Adrenal gland (tissue), 9 donors: ENCODE measurements at regions not wholly inside any gene's neighbourhood (a gene's known extent, or its start where the extent isn't known, plus 50 kb on each side); places are given as distances from the start of the nearest gene placed in this dataset.

Experiments
- DNase-seq, 7 donors: peaks; one replicate each; pipeline ENCODE4 v3.0.0-alpha.2; 2019 to 2020
- H3K27ac ChIP-seq, 5 donors: fragments of 200-600 bp; sonication (generic) in 4 of 5; 1 replicate in 3 of 5; 2 replicates in 2 of 5; pipeline versions ENCODE4 v1.5.1 to v1.8.0; 2016 to 2020; ENCODE audit warnings: mild to moderate bottlenecking in 1 of 5
- H3K27me3 ChIP-seq: fragments of 200-600 bp; 2 replicates; pipeline ENCODE4 v1.8.0; 2021
- H3K36me3 ChIP-seq, 2 donors: fragments of 200-600 bp; replicated peaks in 1 of 2; 1 replicate in 1 of 2; 2 replicates in 1 of 2; pipeline versions ENCODE4 v1.5.1 to v1.8.0; 2018 to 2022
- H3K4me1 ChIP-seq, 2 donors: fragments of 200-600 bp; replicated peaks in 1 of 2; 1 replicate in 1 of 2; 2 replicates in 1 of 2; pipeline versions ENCODE4 v1.5.1 to v1.8.0; 2018 to 2021
- H3K4me3 ChIP-seq, 4 donors: fragments of 200-600 bp; sonication (generic) in 3 of 4; one replicate each; pipeline ENCODE4 v1.5.1; 2016 to 2018
- H3K9me3 ChIP-seq, 3 donors: fragments of 200-600 bp; sonication (generic) in 1 of 3; replicated peaks in 1 of 3; 1 replicate in 2 of 3; 2 replicates in 1 of 3; pipeline versions ENCODE4 v1.5.1 to v1.8.0; 2016 to 2021
- POLR2A ChIP-seq, 2 donors: fragments of 450-650 bp; IDR thresholded peaks; one replicate each; pipeline ENCODE4 v1.6.1; 2017; ENCODE audit warnings: antibody characterized with exemption in 2 of 2, mild to moderate bottlenecking in 2 of 2, moderate library complexity in 1 of 2
- WGBS, 4 donors: extraction: QIAGEN DNeasy Blood & Tissue Kit in 2 of 4; methylation state at CpG; one replicate each; pipeline versions ENCODE4 v1.1.5 to v1.1.7; 2013 to 2017; 5-methylcytosine and 5-hydroxymethylcytosine counted together
- intact Hi-C, 2 donors: fragments of 100-400 bp; cut with DNase I; formaldehyde crosslinking; loops; one replicate each; pipeline versions ENCODE4 v1.14.1 to v1.15.0; 2022 to 2023
- TF ChIP-seq, protein P1 (sequence below), 6 experiments: fragments of 450-650 bp in 4 of 6; fragments of 200-600 bp in 2 of 6; sonication (generic) in 1 of 6; IDR thresholded peaks; 1 replicate in 5 of 6; 2 replicates in 1 of 6; pipeline versions ENCODE4 v1.5.1 to v1.8.0; 2016 to 2021; ENCODE audit warnings: antibody characterized with exemption in 6 of 6, mild to moderate bottlenecking in 2 of 6, moderate library complexity in 1 of 6
- donor health status: healthy with polysubstance abuse.
- donor health status: Bipolar disorder and iron deficiency.
- donor health status: DM: yes; HTN: yes; CAD: no.
- donor health status: DM: no; HTN: no; CAD: no.
- donor health status: DM: no; HTN: no; CAD: no.

DNA sequence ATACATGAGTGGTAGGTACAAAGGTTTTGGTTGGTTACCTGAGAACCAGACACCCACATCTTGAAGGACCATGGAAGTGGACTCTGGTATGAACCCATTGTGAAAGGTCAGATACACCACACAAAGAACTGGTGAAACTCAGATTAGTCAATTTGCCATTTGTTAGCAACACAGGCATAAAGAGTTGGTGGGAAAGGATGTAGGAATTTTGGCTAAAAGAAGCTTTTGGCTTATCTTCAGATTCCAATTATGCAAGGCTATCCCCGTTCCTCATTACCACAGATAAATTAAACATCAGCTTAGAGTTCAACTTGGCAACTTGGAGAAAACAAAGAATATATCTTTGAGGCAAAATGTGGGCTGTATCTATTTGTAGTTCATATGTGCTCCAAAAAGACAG, 87.0 kb upstream of the IRF2BP2 start:
- no peak for TF ChIP-seq POLR2A (IDR thresholded peaks at IDR 0.05)
- TF ChIP-seq, protein P1, sequence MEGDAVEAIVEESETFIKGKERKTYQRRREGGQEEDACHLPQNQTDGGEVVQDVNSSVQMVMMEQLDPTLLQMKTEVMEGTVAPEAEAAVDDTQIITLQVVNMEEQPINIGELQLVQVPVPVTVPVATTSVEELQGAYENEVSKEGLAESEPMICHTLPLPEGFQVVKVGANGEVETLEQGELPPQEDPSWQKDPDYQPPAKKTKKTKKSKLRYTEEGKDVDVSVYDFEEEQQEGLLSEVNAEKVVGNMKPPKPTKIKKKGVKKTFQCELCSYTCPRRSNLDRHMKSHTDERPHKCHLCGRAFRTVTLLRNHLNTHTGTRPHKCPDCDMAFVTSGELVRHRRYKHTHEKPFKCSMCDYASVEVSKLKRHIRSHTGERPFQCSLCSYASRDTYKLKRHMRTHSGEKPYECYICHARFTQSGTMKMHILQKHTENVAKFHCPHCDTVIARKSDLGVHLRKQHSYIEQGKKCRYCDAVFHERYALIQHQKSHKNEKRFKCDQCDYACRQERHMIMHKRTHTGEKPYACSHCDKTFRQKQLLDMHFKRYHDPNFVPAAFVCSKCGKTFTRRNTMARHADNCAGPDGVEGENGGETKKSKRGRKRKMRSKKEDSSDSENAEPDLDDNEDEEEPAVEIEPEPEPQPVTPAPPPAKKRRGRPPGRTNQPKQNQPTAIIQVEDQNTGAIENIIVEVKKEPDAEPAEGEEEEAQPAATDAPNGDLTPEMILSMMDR (IDR thresholded peaks at IDR 0.05): no peak
- Histone ChIP-seq H3K9me3 (no peaks in the 10 kb centered on the region), H3K27ac (no peak overlapping the region), H3K27me3 (no peaks in the 10 kb centered on the region), H3K4me3 (no peak overlapping the region), H3K4me1 (peaks cover 0 to 13% of the 10 kb centered on the region in 2 donors), H3K36me3 (no peaks in the 10 kb centered on the region)
- no peak for DNase-seq
- intact Hi-C loops: no loop called here
- 27 to 42% (median 35%) methylated on average over 1 of the region's 1 CpG for WGBS, 4 donors

DNA sequence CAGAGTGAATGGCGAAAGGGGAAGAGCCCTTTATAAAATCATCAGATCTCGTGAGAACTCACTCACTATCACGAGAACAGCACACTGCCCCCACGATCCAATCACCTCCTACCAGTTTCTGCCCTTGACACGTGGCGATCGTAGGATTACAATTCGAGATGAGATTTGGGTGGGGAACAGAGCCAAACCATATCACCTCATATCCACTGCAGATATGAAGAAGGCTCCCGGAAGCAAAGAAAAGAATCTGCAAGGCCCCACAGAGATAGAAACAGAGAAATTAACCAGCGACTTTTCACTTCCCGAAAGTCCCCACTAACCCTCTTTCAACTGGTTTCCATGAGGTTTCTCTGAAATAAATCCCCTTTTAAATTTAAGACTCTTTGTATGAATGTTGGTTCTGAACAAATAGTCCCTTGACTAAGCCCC, 86.2 kb upstream of the IRF2BP2 start:
- Histone ChIP-seq H3K4me1 (peaks cover 0 to 13% of the 10 kb centered on the region in 2 donors), H3K9me3 (no peaks in the 10 kb centered on the region), H3K27me3 (no peaks in the 10 kb centered on the region), H3K36me3 (no peaks in the 10 kb centered on the region), H3K4me3 (no peak overlapping the region), H3K27ac (no peak overlapping the region)
- intact Hi-C loops: no loop called here
- DNase-seq: no peak
- TF ChIP-seq, protein P1 (IDR thresholded peaks at IDR 0.05): no peak
- TF ChIP-seq POLR2A (IDR thresholded peaks at IDR 0.05): no peak
- 83 to 87% (median 86%) methylated on average over 11 of the region's 11 CpGs for WGBS, 4 donors

DNA sequence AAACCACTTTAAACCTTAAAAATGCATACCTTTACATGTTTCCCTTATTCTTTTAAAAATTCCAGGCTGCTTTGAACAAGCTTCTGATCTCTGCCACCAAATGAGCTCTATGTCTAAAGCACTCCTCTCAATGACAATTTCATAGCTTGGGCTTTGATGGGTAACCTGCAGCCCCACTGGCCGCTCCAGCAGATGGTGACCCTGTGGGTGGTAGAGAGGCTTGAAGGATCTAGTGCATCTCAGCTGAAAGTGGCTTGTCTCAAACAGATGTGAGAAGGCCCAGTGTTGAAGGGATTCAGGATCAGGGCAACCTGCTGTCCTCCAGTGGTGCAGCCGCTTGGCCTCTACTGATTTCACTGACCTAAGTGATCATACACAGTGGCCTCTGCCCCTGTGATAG, 84.7 kb upstream of the IRF2BP2 start:
- Histone ChIP-seq H3K9me3 (no peaks in the 10 kb centered on the region), H3K27me3 (no peaks in the 10 kb centered on the region), H3K36me3 (no peaks in the 10 kb centered on the region), H3K4me1 (peaks cover 0 to 1% of the 10 kb centered on the region in 2 donors), H3K27ac (no peak overlapping the region), H3K4me3 (no peak overlapping the region)
- DNase-seq: no peak
- intact Hi-C loops: no loop called here
- 49 to 86% (median 77%) methylated on average over 2 of the region's 2 CpGs for WGBS, 4 donors
- no peak for TF ChIP-seq POLR2A (IDR thresholded peaks at IDR 0.05)
- TF ChIP-seq, protein P1 (IDR thresholded peaks at IDR 0.05): no peak

DNA sequence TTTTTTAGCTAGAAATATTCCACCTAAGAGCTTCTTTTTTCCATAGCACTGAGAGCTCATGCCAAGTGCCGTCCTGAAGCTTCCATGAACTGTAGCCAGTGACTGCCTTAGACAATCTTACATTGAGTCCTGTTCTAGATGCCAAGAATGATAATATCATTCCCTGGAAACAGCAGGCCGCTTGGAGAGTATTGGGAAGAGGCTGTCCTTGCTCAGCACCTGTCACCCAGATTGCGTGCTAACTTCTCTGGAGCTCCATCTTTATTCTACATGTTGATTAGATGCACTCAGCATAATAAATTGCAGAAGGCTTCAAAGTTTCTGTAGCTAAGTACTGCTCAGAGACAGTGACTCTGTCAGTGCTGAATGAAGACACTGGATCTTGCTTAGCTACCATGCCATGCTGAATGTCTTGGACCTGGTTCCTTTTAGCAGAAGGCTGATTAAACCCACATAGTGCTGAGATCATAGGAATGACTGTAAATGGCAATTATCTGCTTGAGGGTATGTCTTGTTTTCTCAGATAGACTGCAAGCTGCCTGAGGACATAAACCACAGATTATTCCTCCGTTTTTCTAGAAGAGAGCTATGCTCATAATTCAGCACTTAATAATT, 83.1 kb upstream of the IRF2BP2 start:
- intact Hi-C loops: no loop called here
- no peak overlapping the region for H3K27ac ChIP-seq
- no peaks in the 10 kb centered on the region for H3K4me1 ChIP-seq
- no peaks in the 10 kb centered on the region for H3K27me3 ChIP-seq
- H3K4me3 ChIP-seq: no peak overlapping the region
- no peaks in the 10 kb centered on the region for H3K9me3 ChIP-seq
- H3K36me3 ChIP-seq: no peaks in the 10 kb centered on the region
- TF ChIP-seq POLR2A (IDR thresholded peaks at IDR 0.05): no peak
- TF ChIP-seq, protein P1 (IDR thresholded peaks at IDR 0.05): no peak
- DNase-seq: no peak
- WGBS, 4 donors: 79 to 91% (median 87%) methylated on average over 4 of the region's 4 CpGs
